ENCODE measurements at regions not wholly inside any gene's neighbourhood (a gene's known extent, or its start where the extent isn't known, plus 50 kb on each side); places are given as distances from the start of the nearest gene placed in this dataset.

GRCh38 chr15:36265422-36265821, 314.0 kb upstream of the CDIN1 start:
- Histone ChIP-seq H3K4me3 (no peak overlapping the region), H2AFZ (ENCODE audit: control insufficient read depth, low read depth, low read length) (no peak overlapping the region), H3K36me3 (ENCODE audit: control insufficient read depth in 2 of 2, insufficient read depth in 2 of 2, low read length in 1 of 2) (no peaks in the 10 kb centered on the region), H3K27ac (ENCODE audit: control insufficient read depth, insufficient read depth) (no peak overlapping the region), H3K9me3 (replicated peaks; ENCODE audit: control insufficient read depth, insufficient read depth, low read length) (no peaks in the 10 kb centered on the region), H3K4me1 (ENCODE audit: control insufficient read depth, insufficient read depth, low read length) (no peaks in the 10 kb centered on the region), H3K27me3 (replicated peaks in 1 of 2; ENCODE audit: control insufficient read depth in 2 of 2, insufficient read depth in 2 of 2, low read length in 1 of 2) (no peaks in the 10 kb centered on the region), H4K20me1 (ENCODE audit: control insufficient read depth, insufficient read depth) (no peaks in the 10 kb centered on the region), H3K4me2 (ENCODE audit: control insufficient read depth, insufficient read depth) (no peak overlapping the region), H3K9ac (ENCODE audit: control insufficient read depth, insufficient read depth, low read length) (no peak overlapping the region), H3K79me2 (ENCODE audit: control insufficient read depth, insufficient read depth, low read length) (no peaks in the 10 kb centered on the region)
- in situ Hi-C loops (cut with MboI): no loop called here
- no TSS peak for BruUV-seq (replicated peaks)
- DNase-seq (ENCODE audit: low read depth, low spot score) (no peak), ATAC-seq (no peak), FAIRE-seq (no peak)
- ChIA-PET RAD21 (ENCODE audit: unreplicated experiment) (no interaction called here), SMC1A (ENCODE audit: uncharacterized antibody, unreplicated experiment) (no interaction called here), POLR2A (no interaction called here), CTCF (no interaction called here)
- intact Hi-C loops (cut with micrococcal nuclease; ENCODE audit: unreplicated experiment): no loop called here
- TF ChIP-seq ZBTB33 (IDR thresholded peaks at IDR 0.05) (no peak), TCF12 (IDR thresholded peaks at IDR 0.05; ENCODE audit: low read depth, low read length) (no peak), RBBP5 (conservative IDR thresholded peaks at IDR 0.05) (no peak), NFYA (IDR thresholded peaks at IDR 0.05; ENCODE audit: borderline replicate concordance, low read depth, low read length) (no peak), SMAD1 (IDR thresholded peaks at IDR 0.05; ENCODE audit: low read depth, partially characterized antibody) (no peak), CBFB (IDR thresholded peaks at IDR 0.05; ENCODE audit: low read depth) (no peak), SPI1 (IDR thresholded peaks at IDR 0.05; ENCODE audit: borderline replicate concordance, insufficient read depth, low read depth, low read length) (no peak), RAD21 (IDR thresholded peaks at IDR 0.05; ENCODE audit: insufficient read depth, low read depth, low read length) (no peak), TAF1 (IDR thresholded peaks at IDR 0.05; ENCODE audit: borderline replicate concordance, low read depth, low read length) (no peak), STAT3 (IDR thresholded peaks at IDR 0.05; ENCODE audit: low read depth, low read length) (no peak), NFYB (IDR thresholded peaks at IDR 0.05; ENCODE audit: insufficient read depth, low read depth, low read length) (no peak)
- WGBS (ENCODE audit: insufficient coverage, insufficient replicate concordance, low lambda C conversion rate, missing lambda C conversion rate): 83% methylated on average over 1 of the region's 1 CpG

Data from GM12878 (cell line).